ENCODE measurements at regions not wholly inside any gene's neighbourhood (a gene's known extent, or its start where the extent isn't known, plus 50 kb on each side); places are given as distances from the start of the nearest gene placed in this dataset.

DNA sequence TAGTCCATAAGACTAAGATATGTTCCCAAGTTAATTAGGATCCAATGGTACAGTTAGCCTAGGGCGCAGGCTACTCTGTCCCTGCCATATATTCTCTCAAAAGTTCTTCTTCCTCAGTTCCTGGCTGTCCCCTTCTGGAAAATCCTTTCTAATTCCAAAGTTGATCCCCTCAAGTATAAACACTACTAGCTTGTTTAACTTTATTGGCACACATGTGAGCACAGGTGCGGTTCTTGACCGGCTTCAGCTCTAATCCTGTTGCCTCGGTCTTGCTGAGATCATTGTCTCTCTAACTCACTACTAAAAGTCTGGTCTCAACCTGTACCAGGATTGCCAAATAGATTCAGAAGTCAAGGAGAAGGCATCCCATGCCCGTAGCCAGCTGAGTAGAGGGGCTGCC, 89.0 kb downstream of the SEMA4F start:
- Histone ChIP-seq H3K4me1 (no peaks in the 10 kb centered on the region), H3K4me3 (no peak overlapping the region), H3K27ac (no peak overlapping the region), H3K36me3 (ENCODE audit: low read depth, missing control alignments) (no peaks in the 10 kb centered on the region), H3K9me3 (no peaks in the 10 kb centered on the region), H3K27me3 (no peaks in the 10 kb centered on the region)
- TF ChIP-seq POLR2A (IDR thresholded peaks at IDR 0.05): no peak
- TF ChIP-seq, protein P1, sequence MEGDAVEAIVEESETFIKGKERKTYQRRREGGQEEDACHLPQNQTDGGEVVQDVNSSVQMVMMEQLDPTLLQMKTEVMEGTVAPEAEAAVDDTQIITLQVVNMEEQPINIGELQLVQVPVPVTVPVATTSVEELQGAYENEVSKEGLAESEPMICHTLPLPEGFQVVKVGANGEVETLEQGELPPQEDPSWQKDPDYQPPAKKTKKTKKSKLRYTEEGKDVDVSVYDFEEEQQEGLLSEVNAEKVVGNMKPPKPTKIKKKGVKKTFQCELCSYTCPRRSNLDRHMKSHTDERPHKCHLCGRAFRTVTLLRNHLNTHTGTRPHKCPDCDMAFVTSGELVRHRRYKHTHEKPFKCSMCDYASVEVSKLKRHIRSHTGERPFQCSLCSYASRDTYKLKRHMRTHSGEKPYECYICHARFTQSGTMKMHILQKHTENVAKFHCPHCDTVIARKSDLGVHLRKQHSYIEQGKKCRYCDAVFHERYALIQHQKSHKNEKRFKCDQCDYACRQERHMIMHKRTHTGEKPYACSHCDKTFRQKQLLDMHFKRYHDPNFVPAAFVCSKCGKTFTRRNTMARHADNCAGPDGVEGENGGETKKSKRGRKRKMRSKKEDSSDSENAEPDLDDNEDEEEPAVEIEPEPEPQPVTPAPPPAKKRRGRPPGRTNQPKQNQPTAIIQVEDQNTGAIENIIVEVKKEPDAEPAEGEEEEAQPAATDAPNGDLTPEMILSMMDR (IDR thresholded peaks at IDR 0.05): no peak
- 67 to 78% methylated on average over 5 of the region's 5 CpGs for WGBS, 2 donors
- intact Hi-C loops (cut with DNase I; ENCODE audit: low total_unique reads): no loop called here
- no peak for DNase-seq

DNA sequence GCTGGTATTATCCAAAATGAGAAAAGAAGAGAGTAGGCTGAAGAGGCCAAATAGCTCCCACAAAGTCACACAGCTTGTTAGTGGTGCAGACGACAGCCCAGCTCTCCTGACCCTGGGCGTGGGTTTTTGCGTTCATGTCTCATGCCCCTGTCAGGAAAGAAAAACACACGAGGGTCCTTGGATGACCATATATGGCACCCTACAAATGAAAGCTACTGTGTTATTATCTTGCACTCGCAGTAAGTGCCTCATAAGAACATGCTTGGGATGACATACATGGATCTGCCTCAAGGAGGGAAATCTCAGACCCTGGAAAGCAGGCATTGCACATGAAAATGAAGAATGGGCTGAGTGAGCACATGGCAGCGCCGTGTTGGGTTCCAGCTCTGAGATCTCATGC, 89.7 kb downstream of the SEMA4F start:
- Histone ChIP-seq H3K27me3 (no peaks in the 10 kb centered on the region), H3K36me3 (ENCODE audit: low read depth, missing control alignments) (no peaks in the 10 kb centered on the region), H3K4me3 (no peak overlapping the region), H3K27ac (no peak overlapping the region), H3K9me3 (no peaks in the 10 kb centered on the region), H3K4me1 (no peaks in the 10 kb centered on the region)
- DNase-seq: no peak
- no peak for TF ChIP-seq POLR2A (IDR thresholded peaks at IDR 0.05)
- TF ChIP-seq, protein P1 (IDR thresholded peaks at IDR 0.05): no peak
- intact Hi-C loops (cut with DNase I; ENCODE audit: low total_unique reads): no loop called here
- 71 to 79% methylated on average over 7 of the region's 7 CpGs for WGBS, 2 donors

DNA sequence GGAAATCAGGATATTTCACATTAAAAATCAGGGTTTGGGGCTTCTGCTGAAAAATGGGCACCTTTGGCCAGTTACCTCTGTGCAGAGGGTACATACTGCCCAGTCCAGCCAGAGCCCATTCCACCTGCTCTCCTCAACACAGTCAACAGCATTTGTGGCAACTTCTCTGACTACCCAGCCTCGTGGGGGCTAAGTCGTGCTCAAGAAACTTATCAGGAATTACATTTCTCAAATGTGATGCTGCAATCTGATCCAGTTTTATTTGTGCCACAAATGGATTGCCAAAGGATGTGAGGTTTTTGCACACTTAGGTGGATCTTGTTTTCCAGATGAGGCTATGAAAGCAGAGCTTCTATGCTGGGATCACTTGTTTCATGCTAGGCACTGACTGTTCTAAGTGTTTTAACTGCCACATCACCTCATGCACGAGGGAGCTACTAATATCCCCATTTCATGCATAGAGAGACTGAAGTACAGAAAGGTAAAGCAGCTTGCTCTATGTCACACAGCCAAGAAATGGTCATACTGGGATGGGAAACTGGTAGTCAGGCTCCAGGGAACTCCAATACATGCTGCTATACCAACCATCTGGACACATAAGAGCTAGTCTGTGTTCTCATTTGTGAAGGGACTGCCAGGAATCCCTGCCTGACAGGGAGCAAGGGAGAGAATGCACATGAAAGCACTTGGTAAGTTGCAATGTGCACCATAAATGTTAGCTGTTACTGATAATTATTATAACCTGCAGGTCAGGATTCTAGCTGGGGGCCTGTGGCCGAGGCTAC, 89.0 kb upstream of the HK2 start:
- H3K27me3 ChIP-seq: no peaks in the 10 kb centered on the region
- intact Hi-C loops (cut with DNase I; ENCODE audit: low total_unique reads): no loop called here
- no peaks in the 10 kb centered on the region for H3K4me1 ChIP-seq
- no peak overlapping the region for H3K27ac ChIP-seq
- no peak for TF ChIP-seq POLR2A (IDR thresholded peaks at IDR 0.05)
- no peaks in the 10 kb centered on the region for H3K36me3 ChIP-seq (ENCODE audit: low read depth, missing control alignments)
- no peak overlapping the region for H3K4me3 ChIP-seq
- no peak for DNase-seq
- H3K9me3 ChIP-seq: no peaks in the 10 kb centered on the region
- WGBS, 2 donors: 71 to 72% methylated on average over 4 of the region's 4 CpGs

DNA sequence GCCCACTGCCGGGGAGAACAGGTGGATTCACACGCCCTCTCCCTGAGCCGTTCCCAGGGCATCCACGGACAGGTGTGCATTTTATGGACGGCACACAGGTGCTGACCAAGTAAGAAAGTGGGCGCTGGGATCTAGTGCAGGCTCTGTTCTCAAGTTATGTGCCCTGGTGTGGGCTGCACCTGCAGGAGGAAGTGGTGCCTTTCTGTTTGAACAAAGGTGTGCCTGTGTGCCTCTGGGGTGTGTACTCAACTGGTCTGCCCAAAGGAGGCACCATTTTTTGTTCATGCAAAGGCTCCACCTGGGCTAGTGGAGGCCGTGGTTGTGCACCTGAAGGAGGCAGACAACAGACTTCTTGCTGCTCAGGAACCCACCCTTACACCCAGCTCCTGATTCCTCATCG, 88.2 kb upstream of the HK2 start:
- WGBS, 2 donors: 93 to 94% methylated on average over 4 to 8 of the region's 8 CpGs
- H3K27ac ChIP-seq: no peak overlapping the region
- no peaks in the 10 kb centered on the region for H3K27me3 ChIP-seq
- intact Hi-C loops (cut with DNase I; ENCODE audit: low total_unique reads): no loop called here
- H3K9me3 ChIP-seq: no peaks in the 10 kb centered on the region
- TF ChIP-seq, protein P1 (IDR thresholded peaks at IDR 0.05): no peak
- TF ChIP-seq POLR2A (IDR thresholded peaks at IDR 0.05): no peak
- DNase-seq: no peak
- H3K4me1 ChIP-seq: no peaks in the 10 kb centered on the region
- H3K4me3 ChIP-seq: no peak overlapping the region
- H3K36me3 ChIP-seq (ENCODE audit: low read depth, missing control alignments): no peaks in the 10 kb centered on the region

DNA sequence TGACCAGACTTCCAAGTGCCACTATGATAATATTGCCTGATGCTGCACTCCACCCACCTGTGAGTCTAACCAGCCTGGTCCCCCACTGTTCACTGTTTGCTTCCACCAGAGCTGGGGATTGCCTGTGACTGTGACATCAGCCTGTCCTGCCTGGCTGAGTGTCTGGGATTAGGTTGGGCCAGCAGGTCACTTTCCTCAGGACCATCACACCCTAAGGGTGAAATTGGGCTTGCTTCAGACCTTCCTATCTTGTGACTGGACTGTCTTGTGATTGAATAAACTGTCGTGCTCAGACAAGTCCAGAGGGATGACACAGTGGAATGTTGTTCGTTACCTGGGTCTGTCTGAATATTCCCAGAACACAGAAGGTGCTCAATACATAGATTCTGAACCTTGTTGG, 87.4 kb upstream of the HK2 start:
- DNase-seq: no peak
- WGBS, 2 donors: 88 to 100% methylated on average over 2 of the region's 2 CpGs
- intact Hi-C loops (cut with DNase I; ENCODE audit: low total_unique reads): no loop called here
- Histone ChIP-seq H3K9me3 (no peaks in the 10 kb centered on the region), H3K27me3 (no peaks in the 10 kb centered on the region), H3K27ac (no peak overlapping the region), H3K36me3 (ENCODE audit: low read depth, missing control alignments) (no peaks in the 10 kb centered on the region), H3K4me1 (no peaks in the 10 kb centered on the region), H3K4me3 (no peak overlapping the region)
- no peak for TF ChIP-seq POLR2A (IDR thresholded peaks at IDR 0.05)
